ENCODE measurements at regions not wholly inside any gene's neighbourhood (a gene's known extent, or its start where the extent isn't known, plus 50 kb on each side); places are given as distances from the start of the nearest gene placed in this dataset.

GRCh38 chr14:99063620-99064225 is 208.3 kb downstream of the BCL11B start:
- H3K79me2 ChIP-seq (replicated peaks; ENCODE audit: insufficient read depth, low read length): no peaks in the 10 kb centered on the region
- no peak overlapping the region for H3K4me3 ChIP-seq (ENCODE audit: low read length)
- no peaks in the 10 kb centered on the region for H3K27me3 ChIP-seq (ENCODE audit: insufficient read depth, low read depth, low read length)
- H3K9me2 ChIP-seq (ENCODE audit: insufficient read depth, low read length): no peaks in the 10 kb centered on the region
- H2AFZ ChIP-seq (ENCODE audit: low read depth, low read length): no peak overlapping the region
- no peaks in the 10 kb centered on the region for H3K9me3 ChIP-seq (ENCODE audit: low read length)
- H3K36me3 ChIP-seq (ENCODE audit: insufficient read depth, low read length): no peaks in the 10 kb centered on the region
- no peaks in the 10 kb centered on the region for H4K20me1 ChIP-seq (ENCODE audit: insufficient read depth)
- no peak overlapping the region for H3K9ac ChIP-seq (ENCODE audit: low read length)
- H3K4me2 ChIP-seq (ENCODE audit: low read length): no peak overlapping the region
- no peak overlapping the region for H3K27ac ChIP-seq (ENCODE audit: low read length)
- no peaks in the 10 kb centered on the region for H3F3A ChIP-seq (ENCODE audit: insufficient read depth, low read length, poor library complexity, severe bottlenecking)
- TF ChIP-seq EP300 (conservative IDR thresholded peaks at IDR 0.05; ENCODE audit: poor library complexity, severe bottlenecking): no peak
- TF ChIP-seq RAD21 (conservative IDR thresholded peaks at IDR 0.05): no peak
- no peak for TF ChIP-seq MXI1 (conservative IDR thresholded peaks at IDR 0.05; ENCODE audit: poor library complexity, severe bottlenecking)
- TF ChIP-seq EZH2 (IDR thresholded peaks at IDR 0.05; ENCODE audit: borderline replicate concordance, insufficient read depth, low read length, poor library complexity, severe bottlenecking): no peak
- no peak for TF ChIP-seq CTCF (IDR thresholded peaks at IDR 0.05; ENCODE audit: poor library complexity, severe bottlenecking)
- TF ChIP-seq SMC3 (conservative IDR thresholded peaks at IDR 0.05; ENCODE audit: poor library complexity): no peak
- TF ChIP-seq, protein P1, sequence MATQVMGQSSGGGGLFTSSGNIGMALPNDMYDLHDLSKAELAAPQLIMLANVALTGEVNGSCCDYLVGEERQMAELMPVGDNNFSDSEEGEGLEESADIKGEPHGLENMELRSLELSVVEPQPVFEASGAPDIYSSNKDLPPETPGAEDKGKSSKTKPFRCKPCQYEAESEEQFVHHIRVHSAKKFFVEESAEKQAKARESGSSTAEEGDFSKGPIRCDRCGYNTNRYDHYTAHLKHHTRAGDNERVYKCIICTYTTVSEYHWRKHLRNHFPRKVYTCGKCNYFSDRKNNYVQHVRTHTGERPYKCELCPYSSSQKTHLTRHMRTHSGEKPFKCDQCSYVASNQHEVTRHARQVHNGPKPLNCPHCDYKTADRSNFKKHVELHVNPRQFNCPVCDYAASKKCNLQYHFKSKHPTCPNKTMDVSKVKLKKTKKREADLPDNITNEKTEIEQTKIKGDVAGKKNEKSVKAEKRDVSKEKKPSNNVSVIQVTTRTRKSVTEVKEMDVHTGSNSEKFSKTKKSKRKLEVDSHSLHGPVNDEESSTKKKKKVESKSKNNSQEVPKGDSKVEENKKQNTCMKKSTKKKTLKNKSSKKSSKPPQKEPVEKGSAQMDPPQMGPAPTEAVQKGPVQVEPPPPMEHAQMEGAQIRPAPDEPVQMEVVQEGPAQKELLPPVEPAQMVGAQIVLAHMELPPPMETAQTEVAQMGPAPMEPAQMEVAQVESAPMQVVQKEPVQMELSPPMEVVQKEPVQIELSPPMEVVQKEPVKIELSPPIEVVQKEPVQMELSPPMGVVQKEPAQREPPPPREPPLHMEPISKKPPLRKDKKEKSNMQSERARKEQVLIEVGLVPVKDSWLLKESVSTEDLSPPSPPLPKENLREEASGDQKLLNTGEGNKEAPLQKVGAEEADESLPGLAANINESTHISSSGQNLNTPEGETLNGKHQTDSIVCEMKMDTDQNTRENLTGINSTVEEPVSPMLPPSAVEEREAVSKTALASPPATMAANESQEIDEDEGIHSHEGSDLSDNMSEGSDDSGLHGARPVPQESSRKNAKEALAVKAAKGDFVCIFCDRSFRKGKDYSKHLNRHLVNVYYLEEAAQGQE (IDR thresholded peaks at IDR 0.05; ENCODE audit: borderline replicate concordance): no peak
- no peak for TF ChIP-seq TAF1 (IDR thresholded peaks at IDR 0.05; ENCODE audit: low read depth)
- no peak for TF ChIP-seq POLR2AphosphoS5 (IDR thresholded peaks at IDR 0.05)

DNA sequence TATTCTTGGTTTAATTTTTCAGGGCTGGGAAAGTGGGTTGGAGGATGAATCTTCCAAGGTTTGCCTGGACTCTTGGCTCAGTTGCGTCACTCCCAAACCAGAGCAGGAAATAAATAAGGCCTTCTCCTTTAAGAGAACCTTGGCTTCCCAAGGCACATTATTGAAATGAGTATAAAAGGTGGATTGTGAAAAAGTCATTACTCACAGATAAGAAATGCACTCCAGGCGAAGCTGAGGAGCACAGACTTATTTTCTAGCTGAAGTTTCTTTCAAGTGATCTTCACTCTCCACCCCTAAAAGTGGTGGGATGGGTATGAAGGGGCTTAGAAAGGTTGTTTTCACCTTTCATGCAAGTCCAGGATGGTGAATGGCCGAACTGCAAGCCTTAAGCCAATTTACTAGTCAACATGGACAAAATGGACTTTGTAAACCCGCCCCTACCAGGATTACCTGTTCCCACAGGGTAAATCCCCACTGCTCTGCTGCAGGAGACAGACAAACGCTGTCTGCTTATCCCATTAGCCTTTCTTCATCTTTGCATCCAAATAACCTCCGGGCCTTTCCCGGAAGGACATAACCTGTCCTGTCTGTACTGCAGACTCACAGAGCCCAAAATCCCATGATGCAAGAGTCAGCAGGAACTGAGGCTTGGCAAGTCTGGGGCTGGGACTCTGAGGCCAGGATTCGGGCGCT is 207.6 kb downstream of the BCL11B start:
- Histone ChIP-seq H3K4me3 (ENCODE audit: low read length) (no peak overlapping the region), H3K9me3 (ENCODE audit: low read length) (no peaks in the 10 kb centered on the region), H3K9ac (ENCODE audit: low read length) (no peak overlapping the region), H3K36me3 (ENCODE audit: insufficient read depth, low read length) (no peaks in the 10 kb centered on the region), H3F3A (ENCODE audit: insufficient read depth, low read length, poor library complexity, severe bottlenecking) (no peaks in the 10 kb centered on the region), H3K4me2 (ENCODE audit: low read length) (no peak overlapping the region), H3K27me3 (ENCODE audit: insufficient read depth, low read depth, low read length) (no peaks in the 10 kb centered on the region), H2AFZ (ENCODE audit: low read depth, low read length) (no peak overlapping the region), H3K79me2 (replicated peaks; ENCODE audit: insufficient read depth, low read length) (no peaks in the 10 kb centered on the region), H4K20me1 (ENCODE audit: insufficient read depth) (no peaks in the 10 kb centered on the region), H3K9me2 (ENCODE audit: insufficient read depth, low read length) (no peaks in the 10 kb centered on the region), H3K27ac (ENCODE audit: low read length) (no peak overlapping the region)
- TF ChIP-seq, protein P1 (IDR thresholded peaks at IDR 0.05; ENCODE audit: borderline replicate concordance): no peak
- TF ChIP-seq MXI1 (conservative IDR thresholded peaks at IDR 0.05; ENCODE audit: poor library complexity, severe bottlenecking): no peak
- TF ChIP-seq CTCF (IDR thresholded peaks at IDR 0.05; ENCODE audit: poor library complexity, severe bottlenecking): no peak
- TF ChIP-seq EZH2 (IDR thresholded peaks at IDR 0.05; ENCODE audit: borderline replicate concordance, insufficient read depth, low read length, poor library complexity, severe bottlenecking): no peak
- no peak for TF ChIP-seq RAD21 (conservative IDR thresholded peaks at IDR 0.05)
- TF ChIP-seq EP300 (conservative IDR thresholded peaks at IDR 0.05; ENCODE audit: poor library complexity, severe bottlenecking): no peak
- TF ChIP-seq TAF1 (IDR thresholded peaks at IDR 0.05; ENCODE audit: low read depth): no peak
- no peak for TF ChIP-seq SMC3 (conservative IDR thresholded peaks at IDR 0.05; ENCODE audit: poor library complexity)

Measured in neural cell (in vitro differentiated cells).